HCT116 (cell line): ENCODE measurements at regions not wholly inside any gene's neighbourhood (a gene's known extent, or its start where the extent isn't known, plus 50 kb on each side); places are given as distances from the start of the nearest gene placed in this dataset.

Experiments used
- ATAC-seq: fragments of 200-7000 bp; cut with Tn5 transposase; 2 replicates; pipeline ENCODE4 v1.9.1; 2020; ENCODE audit warnings: mild to moderate bottlenecking, moderate library complexity
- BruUV-seq: library from RNA; stranded (reverse); fragments of 400-500 nt; replicated peaks from 2 replicates; lab custom pipeline; 2021; lab: Mats Ljungman, UMichigan
- CTCF ChIA-PET: fragments of 300-600 bp; sonication (Branson Sonifier 250); formaldehyde crosslinking; loops from one replicate; lab custom pipeline; 2021; ENCODE audit warnings: antibody characterized with exemption; lab: Charles Lee
- POLR2A ChIA-PET: fragments of 300-600, 350-600 bp; sonication (Branson Sonifier 250); formaldehyde crosslinking; loops from one replicate; lab custom pipeline; 2021; ENCODE audit warnings: antibody characterized with exemption; lab: Charles Lee
- RAD21 ChIA-PET, 2 experiments: fragments of 300-600 bp; sonication (Branson Sonifier 250); formaldehyde crosslinking; loops; one replicate each; lab custom pipeline; 2023; ENCODE audit warnings: low total read pairs in 2 of 2; ENCODE audit not compliant: uncharacterized antibody in 2 of 2, unreplicated experiment in 2 of 2, low non-redundant PET in 1 of 2; lab: Charles Lee
- DNase-seq: peaks from one replicate; pipeline ENCODE4 v3.0.0-alpha.2; 2010; ENCODE audit warnings: low read depth, low spot score
- H2AFZ ChIP-seq: fragments of 200-600 bp; shearing (Covaris generic), sonication (generic); 2 replicates; pipeline ENCODE4 v1.6.1; 2017; ENCODE audit warnings: low read depth, mixed run types, mixed read lengths, antibody characterized with exemption, low read length; ENCODE audit not compliant: poor library complexity, severe bottlenecking
- H3K27ac ChIP-seq: 2 replicates; pipeline ENCODE4 v1.5.1; 2012; ENCODE audit warnings: low read depth, low read length
- H3K27me3 ChIP-seq: fragments of 200-600 bp; sonication (generic); 2 replicates; pipeline ENCODE4 v1.6.1; 2016; ENCODE audit warnings: mixed run types, low read length, mixed read lengths; ENCODE audit not compliant: insufficient read depth
- H3K36me3 ChIP-seq, 2 experiments: fragments of 200-500 bp in 1 of 2; fragments of 200-600 bp in 1 of 2; sonication (Bioruptor generic) in 1 of 2; sonication (generic) in 1 of 2; 2 replicates each; pipeline versions ENCODE4 v1.5.1 to v1.6.1; 2014 to 2016; ENCODE audit warnings: low read length in 2 of 2, inconsistent platforms in 1 of 2, mixed read lengths in 1 of 2, mixed run types in 1 of 2; ENCODE audit not compliant: insufficient read depth in 2 of 2, control insufficient read depth in 1 of 2
- H3K4me1 ChIP-seq, 2 experiments: fragments of 200-600 bp in 1 of 2; sonication (generic) in 1 of 2; 2 replicates each; pipeline versions ENCODE4 v1.5.1 to v1.6.1; 2012 to 2017; ENCODE audit warnings: low read length in 2 of 2, inconsistent platforms in 1 of 2, mild to moderate bottlenecking in 1 of 2, mixed read lengths in 1 of 2, mixed run types in 1 of 2, moderate library complexity in 1 of 2; ENCODE audit not compliant: insufficient read depth in 2 of 2, control insufficient read depth in 1 of 2
- H3K4me2 ChIP-seq: fragments of 200-600 bp; sonication (generic); 2 replicates; pipeline ENCODE4 v1.6.1; 2017; ENCODE audit warnings: mixed run types, low read length, mixed read lengths
- H3K4me3 ChIP-seq, 2 experiments: fragments of 200-600 bp in 1 of 2; sonication (generic) in 1 of 2; replicated peaks in 1 of 2; 2 replicates each; pipeline ENCODE4 v1.5.1; 2011 to 2016; ENCODE audit warnings: low read length in 2 of 2, control low read depth in 1 of 2, low read depth in 1 of 2, mild to moderate bottlenecking in 1 of 2, mixed read lengths in 1 of 2, mixed run types in 1 of 2
- H3K79me2 ChIP-seq: fragments of 200-600 bp; sonication (generic); 2 replicates; pipeline ENCODE4 v1.6.1; 2017; ENCODE audit warnings: mild to moderate bottlenecking, mixed run types, low read length, moderate library complexity, mixed read lengths; ENCODE audit not compliant: insufficient read depth
- H3K9ac ChIP-seq: fragments of 200-600 bp; sonication (generic); 2 replicates; pipeline ENCODE4 v1.6.1; 2016; ENCODE audit warnings: low read length, mixed read lengths
- H3K9me2 ChIP-seq: fragments of 200-600 bp; sonication (generic), shearing (Covaris generic); 2 replicates; pipeline ENCODE4 v1.6.1; 2017; ENCODE audit warnings: mixed run types, mild to moderate bottlenecking, moderate library complexity; ENCODE audit not compliant: insufficient read depth
- H3K9me3 ChIP-seq, 2 experiments: fragments of 200-500 bp in 1 of 2; fragments of 200-600 bp in 1 of 2; sonication (Bioruptor generic) in 1 of 2; sonication (generic) in 1 of 2; 2 replicates each; pipeline ENCODE4 v1.6.1; 2014 to 2017; ENCODE audit warnings: low read length in 2 of 2, mixed read lengths in 2 of 2, inconsistent platforms in 1 of 2, low read depth in 1 of 2, mild to moderate bottlenecking in 1 of 2, mixed run types in 1 of 2, moderate library complexity in 1 of 2; ENCODE audit not compliant: control insufficient read depth in 1 of 2, insufficient read depth in 1 of 2
- H4K20me1 ChIP-seq: fragments of 200-600 bp; sonication (generic), shearing (Covaris generic); 2 replicates; pipeline ENCODE4 v1.6.1; 2017; ENCODE audit warnings: mixed run types, mild to moderate bottlenecking, moderate library complexity; ENCODE audit not compliant: insufficient read depth
- CBX3 ChIP-seq: IDR thresholded peaks from 2 replicates; pipeline ENCODE4 v1.6.1; 2012; ENCODE audit warnings: low read depth
- EGR1 ChIP-seq: IDR thresholded peaks from 2 replicates; pipeline ENCODE4 v1.6.1; 2012; ENCODE audit warnings: low read depth
- EZH2 ChIP-seq: fragments of 200-600 bp; sonication (generic); IDR thresholded peaks from 2 replicates; pipeline ENCODE4 v1.6.1; 2017; ENCODE audit warnings: antibody characterized with exemption, mixed run types
- EZH2phosphoT487 ChIP-seq: fragments of 200-600 bp; IDR thresholded peaks from 2 replicates; pipeline ENCODE4 v1.6.1; 2018; ENCODE audit warnings: antibody characterized with exemption, borderline replicate concordance
- FOSL1 ChIP-seq: IDR thresholded peaks from 2 replicates; pipeline ENCODE4 v1.6.1; 2012; ENCODE audit warnings: low read depth
- JUND ChIP-seq: IDR thresholded peaks from 2 replicates; pipeline ENCODE4 v1.6.1; 2012
- RAD21 ChIP-seq: IDR thresholded peaks from 2 replicates; pipeline ENCODE4 v1.6.1; 2012; ENCODE audit warnings: low read depth, mild to moderate bottlenecking
- SIN3A ChIP-seq: IDR thresholded peaks from 2 replicates; pipeline ENCODE4 v1.6.1; 2012; ENCODE audit warnings: low read depth
- SP1 ChIP-seq: IDR thresholded peaks from 2 replicates; pipeline ENCODE4 v1.6.1; 2012; ENCODE audit warnings: low read depth
- SRF ChIP-seq: IDR thresholded peaks from 2 replicates; pipeline ENCODE4 v1.6.1; 2012; ENCODE audit warnings: low read depth
- YY1 ChIP-seq: IDR thresholded peaks from 2 replicates; pipeline ENCODE4 v1.6.1; 2011; ENCODE audit warnings: low read length, low read depth, moderate library complexity, mild to moderate bottlenecking; ENCODE audit not compliant: insufficient replicate concordance; ENCODE audit errors: extremely low read depth
- ZBTB33 ChIP-seq: IDR thresholded peaks from 2 replicates; pipeline ENCODE4 v1.6.1; 2011; ENCODE audit warnings: mild to moderate bottlenecking, low read length, moderate library complexity; ENCODE audit not compliant: insufficient replicate concordance; ENCODE audit errors: extremely low read depth
- ZFX ChIP-seq: fragments of 450-650 bp; IDR thresholded peaks from 2 replicates; pipeline ENCODE4 v1.6.1; 2017
- intact Hi-C: fragments of 100-400 bp; cut with micrococcal nuclease; formaldehyde crosslinking; loops from 2 replicates; pipeline ENCODE4 v1.10.0; 2022

GRCh38 chr5:164059471-164059870 is 554.1 kb downstream of the MAT2B start (continued):
- TF ChIP-seq SP1 (no peak), YY1 (no peak), EZH2phosphoT487 (no peak), EGR1 (no peak), ZFX (no peak)

- CTCF ChIA-PET, result no interaction called here
- RAD21 ChIA-PET, result no interaction called here
- Histone ChIP-seq H3K36me3 (no peaks in the 10 kb centered on the region; a peak in 1 of 4 replicates), H3K4me3 (no peak overlapping the region), H3K9me2 (no peaks in the 10 kb centered on the region), H3K9me3 (peaks cover 0 to 3% of the 10 kb centered on the region in 2 experiments; a peak in 2 of 4 replicates), H3K9ac (no peak overlapping the region), H3K4me2 (no peak overlapping the region), H4K20me1 (no peaks in the 10 kb centered on the region), H2AFZ (no peak overlapping the region), H3K27me3 (no peaks in the 10 kb centered on the region), H3K27ac (no peak overlapping the region), H3K79me2 (no peaks in the 10 kb centered on the region), H3K4me1 (no peaks in the 10 kb centered on the region)
- BruUV-seq, result no TSS peak
- no peak for TF ChIP-seq JUND
- TF ChIP-seq CBX3, result no peak
- TF ChIP-seq SRF, result no peak
- no peak for TF ChIP-seq FOSL1
- no peak for TF ChIP-seq RAD21
- no peak for TF ChIP-seq EZH2
- TF ChIP-seq ZBTB33, result no peak
- no peak for TF ChIP-seq YY1
- no peak for TF ChIP-seq SIN3A
- intact Hi-C loops, result no loop called here
- POLR2A ChIA-PET, result no interaction called here
- ATAC-seq, result no peak
- no peak for DNase-seq
These were observed 555.5 kb downstream of the MAT2B start for GRCh38 chr5:164060786-164061355.
